NCI-H187 treated with DMSO at 0.1 percent for 48 hours (cell line): ENCODE measurements at regions not wholly inside any gene's neighbourhood (a gene's known extent, or its start where the extent isn't known, plus 50 kb on each side); places are given as distances from the start of the nearest gene placed in this dataset.
"Not testable (repeated sequence)": the region's sequence is repeated elsewhere in the genome, so short reads cannot be mapped to it uniquely, and the experiment has no call there.

ENCODE experiments used
- DNase-seq: peaks from one replicate; lab custom pipeline; 2025; lab: John Stamatoyannopoulos, UW

GRCh38 chr2:57180042-57180567, 866.5 kb upstream of the VRK2 start:
- no peak for DNase-seq

- DNase-seq = no peak
Observed at GRCh38 chr2:57180678-57181077, 865.9 kb upstream of the VRK2 start.

DNA sequence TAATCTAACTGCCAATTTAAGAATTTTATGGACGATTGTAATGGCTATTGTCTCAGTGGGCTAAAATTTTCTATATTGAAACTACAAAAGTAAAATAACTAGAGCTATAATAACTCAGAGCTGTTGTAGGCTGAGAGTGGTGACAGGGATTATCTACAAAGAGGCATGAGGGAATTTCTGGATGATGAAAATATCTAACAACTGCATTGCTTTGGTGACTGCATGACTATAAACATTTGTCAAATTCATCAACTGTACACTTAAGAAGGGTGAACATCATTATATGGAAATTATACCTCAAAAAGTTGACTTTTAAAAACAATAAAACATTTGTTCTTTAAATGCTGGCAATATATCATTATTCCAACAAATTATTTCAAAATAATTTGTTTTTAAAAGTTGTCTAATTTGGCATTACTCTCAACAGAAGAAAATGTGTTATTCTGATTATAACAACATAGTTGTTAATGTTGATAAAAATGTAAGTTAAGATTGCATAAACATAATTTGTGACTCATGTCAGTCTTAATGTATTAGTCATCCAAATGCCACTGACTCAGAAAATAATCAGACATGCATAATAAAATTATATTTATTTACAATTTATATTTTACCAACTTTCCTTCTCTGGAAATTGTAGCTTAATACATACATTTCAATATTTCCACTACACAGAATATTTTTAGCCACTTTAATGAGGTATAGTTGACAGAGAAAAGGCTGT, 865.1 kb upstream of the VRK2 start:
- no peak for DNase-seq

- no peak for DNase-seq
Observed at GRCh38 chr2:57182916-57183315, 863.7 kb upstream of the VRK2 start.

DNA sequence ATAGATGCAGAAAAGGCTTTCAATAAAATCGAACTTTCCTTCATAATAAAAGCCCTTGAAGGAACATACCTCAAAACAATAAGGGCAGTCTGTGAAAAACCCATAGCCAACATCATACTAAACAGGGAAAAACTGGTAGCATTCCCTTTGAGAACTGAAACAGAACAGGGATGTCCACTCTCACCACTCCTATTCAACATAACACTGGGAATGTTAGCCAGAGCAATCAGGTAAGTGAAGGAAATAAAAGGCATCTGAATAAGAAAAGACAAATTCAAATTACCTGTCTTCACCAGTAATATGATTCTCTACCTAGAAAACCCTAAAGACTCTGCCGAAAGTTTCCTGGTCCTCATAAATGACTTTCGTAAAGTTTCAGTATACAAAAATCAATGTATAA, 861.0 kb upstream of the VRK2 start:
- DNase-seq = no peak

- no peak for DNase-seq
Observed at GRCh38 chr2:57190007-57190406, 856.6 kb upstream of the VRK2 start.

DNA sequence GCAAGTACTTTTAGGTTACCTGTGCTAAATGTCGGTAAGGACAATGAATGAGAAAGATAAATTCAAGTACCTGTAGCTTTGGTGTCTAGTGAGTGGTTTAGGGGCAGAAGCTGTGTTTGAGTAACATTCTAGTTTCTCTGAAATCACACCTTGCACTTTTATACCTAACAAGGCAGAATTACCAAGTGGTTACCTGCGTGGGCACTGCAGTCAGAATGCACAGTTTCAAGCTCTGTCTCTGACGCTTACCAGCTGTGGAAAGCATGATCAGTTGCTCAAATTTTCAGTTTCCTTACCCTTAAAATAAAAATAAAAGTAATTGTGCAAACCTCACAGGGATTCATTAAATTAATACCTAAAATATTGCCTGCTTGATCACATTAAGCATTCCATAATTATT, 846.9 kb upstream of the VRK2 start:
- no peak for DNase-seq

- no peak for DNase-seq
Observed at GRCh38 chr2:57204364-57204763, 842.2 kb upstream of the VRK2 start.

- no peak for DNase-seq
Observed at GRCh38 chr2:57205241-57205640, 841.4 kb upstream of the VRK2 start.

- DNase-seq = no peak
Observed at GRCh38 chr2:57207191-57207590, 839.4 kb upstream of the VRK2 start.

DNA sequence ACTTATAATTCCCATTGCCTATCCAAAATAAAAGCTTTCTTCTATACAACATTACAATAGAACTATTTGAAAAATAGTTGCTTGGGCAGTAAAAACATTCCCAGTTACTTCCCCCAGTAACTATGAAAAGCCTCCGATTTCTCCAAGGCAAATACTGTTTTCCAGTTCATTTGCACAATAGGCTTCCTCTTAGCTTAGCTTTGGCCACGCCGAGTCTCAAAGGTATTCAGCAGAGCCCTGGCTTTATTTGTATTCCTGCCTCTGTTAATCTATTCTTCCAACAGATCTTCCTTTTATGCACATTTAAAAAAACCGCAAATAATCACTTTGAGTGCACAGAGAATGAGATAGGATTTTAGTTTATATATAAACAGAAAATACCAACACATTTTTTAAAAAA, 836.8 kb upstream of the VRK2 start:
- no peak for DNase-seq

DNA sequence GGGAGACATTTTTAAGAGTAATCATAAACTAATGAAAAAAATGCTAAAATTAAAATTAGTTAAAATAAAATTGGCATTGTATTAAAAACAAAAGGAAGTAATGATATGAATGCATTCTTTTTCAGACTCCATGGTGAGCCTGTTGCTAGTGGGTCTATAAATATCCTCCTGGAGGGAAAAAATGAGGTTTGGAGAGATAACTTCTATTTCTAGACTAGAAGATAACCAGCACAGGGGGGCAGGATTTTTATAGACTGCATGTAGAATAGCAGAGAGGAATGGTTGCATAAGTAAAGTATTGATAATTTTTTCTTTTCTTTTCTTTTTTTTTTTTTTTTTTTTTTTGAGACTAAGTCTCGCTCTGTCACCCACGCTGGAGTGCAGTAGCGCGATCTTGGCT, 835.8 kb upstream of the VRK2 start:
- no peak for DNase-seq

DNA sequence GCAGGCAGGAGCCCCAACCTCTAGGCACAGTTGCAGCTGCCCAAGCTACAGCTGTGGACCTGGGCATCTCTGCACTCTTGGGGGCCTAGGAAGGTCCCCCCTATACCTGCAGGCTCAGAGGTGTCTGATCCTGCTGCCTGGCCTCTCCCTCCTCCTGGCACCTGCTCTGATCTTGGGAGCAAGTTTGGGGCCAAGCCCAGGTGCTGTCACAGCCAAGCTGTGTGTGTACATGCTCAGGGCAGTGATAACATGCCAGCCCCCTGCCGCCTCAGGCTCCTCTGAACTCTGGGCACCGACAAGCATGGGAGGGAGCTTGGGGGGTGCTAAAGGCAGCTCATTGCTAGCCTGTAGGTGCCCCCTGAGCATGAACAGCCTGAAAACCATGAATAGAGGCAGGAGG, 829.6 kb upstream of the VRK2 start:
- no peak for DNase-seq

- no peak for DNase-seq
Observed at GRCh38 chr2:57218206-57218605, 828.4 kb upstream of the VRK2 start.

- not testable (repeated sequence) for DNase-seq
Observed at GRCh38 chr2:57229706-57230105, 816.9 kb upstream of the VRK2 start.

DNA sequence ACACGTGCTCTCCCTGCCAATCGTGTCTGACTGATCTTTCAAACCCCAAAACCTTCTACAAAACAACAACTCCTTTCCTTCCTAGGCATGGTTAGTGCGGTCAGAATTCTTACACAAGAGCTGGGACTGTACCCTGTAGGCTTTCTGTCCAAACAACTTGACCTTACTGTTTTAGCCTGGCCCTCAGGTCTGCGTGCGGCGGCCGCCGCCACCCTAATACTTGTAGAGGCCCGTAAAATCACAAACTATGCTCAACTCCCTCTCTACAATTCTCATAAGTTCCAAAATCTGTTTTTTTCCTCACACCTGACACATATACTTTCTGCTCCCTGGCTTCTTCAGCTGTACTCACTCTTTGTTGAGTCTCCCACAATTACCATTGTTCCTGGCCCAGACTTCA, 814.3 kb upstream of the VRK2 start:
- DNase-seq = not testable (repeated sequence)

- not testable (repeated sequence) for DNase-seq
Observed at GRCh38 chr2:57251495-57251894, 795.1 kb upstream of the VRK2 start.

- DNase-seq = not testable (repeated sequence)
Observed at GRCh38 chr2:57276408-57276807, 770.2 kb upstream of the VRK2 start.

GRCh38 chr2:57278451-57278850, 768.2 kb upstream of the VRK2 start:
- no peak for DNase-seq

DNA sequence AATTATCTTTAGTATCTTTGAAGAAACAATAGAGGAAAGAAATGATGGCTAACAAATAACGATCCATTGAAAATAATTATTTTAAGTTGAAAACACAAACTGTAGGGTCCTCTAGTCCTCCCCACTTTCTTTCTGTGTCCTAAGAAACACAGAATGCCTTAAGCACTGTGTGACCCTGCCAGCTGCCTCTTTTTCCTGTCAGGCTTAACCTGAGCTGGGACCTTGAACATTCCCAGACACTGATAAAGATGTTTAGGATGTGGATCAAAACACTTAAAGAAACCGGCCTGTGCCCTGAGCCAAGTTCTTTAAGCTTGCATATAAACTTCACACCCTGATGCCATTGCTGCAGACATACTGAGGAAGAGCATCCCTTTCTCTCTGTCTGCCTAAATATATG, 755.4 kb upstream of the VRK2 start:
- DNase-seq = no peak

DNA sequence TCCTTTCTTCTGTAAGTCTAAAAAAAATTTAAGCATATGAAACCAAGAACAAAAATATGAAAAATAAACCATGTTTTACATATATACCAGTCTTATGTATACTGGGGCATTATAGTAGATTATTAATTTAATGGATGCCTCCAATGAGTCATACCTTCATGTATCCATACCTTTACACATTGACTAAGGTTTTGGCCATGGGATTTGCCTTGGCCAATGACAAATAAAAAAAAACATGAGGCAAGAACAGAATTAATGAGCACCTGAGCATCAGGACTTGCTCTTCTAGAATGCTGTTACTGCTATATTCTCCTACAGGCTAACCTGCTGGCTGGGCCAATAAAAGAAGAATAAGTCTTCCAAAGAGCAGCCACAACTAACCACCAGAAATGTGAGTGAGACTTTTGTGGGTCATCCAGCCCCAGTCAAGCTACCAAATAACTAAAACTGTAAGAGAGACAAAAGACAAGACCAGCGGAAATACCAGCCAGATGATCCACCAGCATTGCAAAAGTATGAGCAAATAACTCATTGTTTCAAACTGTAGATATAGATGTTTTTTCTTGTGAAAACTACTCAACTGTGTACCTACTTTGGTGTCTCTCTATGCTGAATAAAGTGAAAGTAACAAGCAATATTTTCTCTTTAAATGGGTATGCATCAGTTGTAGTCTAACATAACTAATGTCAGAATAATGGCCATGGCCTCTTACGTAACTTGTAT, 749.6 kb upstream of the VRK2 start:
- DNase-seq = no peak

- no peak for DNase-seq
Observed at GRCh38 chr2:57313678-57314077, 732.9 kb upstream of the VRK2 start.

GRCh38 chr2:57314682-57315081, 731.9 kb upstream of the VRK2 start:
- no peak for DNase-seq

- no peak for DNase-seq
Observed at GRCh38 chr2:57330447-57330846, 716.2 kb upstream of the VRK2 start.
